ENCODE measurements at regions not wholly inside any gene's neighbourhood (a gene's known extent, or its start where the extent isn't known, plus 50 kb on each side); places are given as distances from the start of the nearest gene placed in this dataset.

GRCh38 chr14:104298458-104298857 lies 160.1 kb downstream of the KIF26A start:
- TF ChIP-seq, protein P1, sequence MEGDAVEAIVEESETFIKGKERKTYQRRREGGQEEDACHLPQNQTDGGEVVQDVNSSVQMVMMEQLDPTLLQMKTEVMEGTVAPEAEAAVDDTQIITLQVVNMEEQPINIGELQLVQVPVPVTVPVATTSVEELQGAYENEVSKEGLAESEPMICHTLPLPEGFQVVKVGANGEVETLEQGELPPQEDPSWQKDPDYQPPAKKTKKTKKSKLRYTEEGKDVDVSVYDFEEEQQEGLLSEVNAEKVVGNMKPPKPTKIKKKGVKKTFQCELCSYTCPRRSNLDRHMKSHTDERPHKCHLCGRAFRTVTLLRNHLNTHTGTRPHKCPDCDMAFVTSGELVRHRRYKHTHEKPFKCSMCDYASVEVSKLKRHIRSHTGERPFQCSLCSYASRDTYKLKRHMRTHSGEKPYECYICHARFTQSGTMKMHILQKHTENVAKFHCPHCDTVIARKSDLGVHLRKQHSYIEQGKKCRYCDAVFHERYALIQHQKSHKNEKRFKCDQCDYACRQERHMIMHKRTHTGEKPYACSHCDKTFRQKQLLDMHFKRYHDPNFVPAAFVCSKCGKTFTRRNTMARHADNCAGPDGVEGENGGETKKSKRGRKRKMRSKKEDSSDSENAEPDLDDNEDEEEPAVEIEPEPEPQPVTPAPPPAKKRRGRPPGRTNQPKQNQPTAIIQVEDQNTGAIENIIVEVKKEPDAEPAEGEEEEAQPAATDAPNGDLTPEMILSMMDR (IDR thresholded peaks at IDR 0.05; ENCODE audit: low read depth, low read length, missing input control), result no peak
- no peak for TF ChIP-seq JUND (IDR thresholded peaks at IDR 0.05)
- no peak for TF ChIP-seq RXRA (IDR thresholded peaks at IDR 0.05)
- TF ChIP-seq NR2F2 (IDR thresholded peaks at IDR 0.05), result no peak
- TF ChIP-seq, protein P2, sequence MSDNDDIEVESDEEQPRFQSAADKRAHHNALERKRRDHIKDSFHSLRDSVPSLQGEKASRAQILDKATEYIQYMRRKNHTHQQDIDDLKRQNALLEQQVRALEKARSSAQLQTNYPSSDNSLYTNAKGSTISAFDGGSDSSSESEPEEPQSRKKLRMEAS (IDR thresholded peaks at IDR 0.05), result no peak
- TF ChIP-seq RAD21 (IDR thresholded peaks at IDR 0.05), result no peak
- TF ChIP-seq, protein P3, sequence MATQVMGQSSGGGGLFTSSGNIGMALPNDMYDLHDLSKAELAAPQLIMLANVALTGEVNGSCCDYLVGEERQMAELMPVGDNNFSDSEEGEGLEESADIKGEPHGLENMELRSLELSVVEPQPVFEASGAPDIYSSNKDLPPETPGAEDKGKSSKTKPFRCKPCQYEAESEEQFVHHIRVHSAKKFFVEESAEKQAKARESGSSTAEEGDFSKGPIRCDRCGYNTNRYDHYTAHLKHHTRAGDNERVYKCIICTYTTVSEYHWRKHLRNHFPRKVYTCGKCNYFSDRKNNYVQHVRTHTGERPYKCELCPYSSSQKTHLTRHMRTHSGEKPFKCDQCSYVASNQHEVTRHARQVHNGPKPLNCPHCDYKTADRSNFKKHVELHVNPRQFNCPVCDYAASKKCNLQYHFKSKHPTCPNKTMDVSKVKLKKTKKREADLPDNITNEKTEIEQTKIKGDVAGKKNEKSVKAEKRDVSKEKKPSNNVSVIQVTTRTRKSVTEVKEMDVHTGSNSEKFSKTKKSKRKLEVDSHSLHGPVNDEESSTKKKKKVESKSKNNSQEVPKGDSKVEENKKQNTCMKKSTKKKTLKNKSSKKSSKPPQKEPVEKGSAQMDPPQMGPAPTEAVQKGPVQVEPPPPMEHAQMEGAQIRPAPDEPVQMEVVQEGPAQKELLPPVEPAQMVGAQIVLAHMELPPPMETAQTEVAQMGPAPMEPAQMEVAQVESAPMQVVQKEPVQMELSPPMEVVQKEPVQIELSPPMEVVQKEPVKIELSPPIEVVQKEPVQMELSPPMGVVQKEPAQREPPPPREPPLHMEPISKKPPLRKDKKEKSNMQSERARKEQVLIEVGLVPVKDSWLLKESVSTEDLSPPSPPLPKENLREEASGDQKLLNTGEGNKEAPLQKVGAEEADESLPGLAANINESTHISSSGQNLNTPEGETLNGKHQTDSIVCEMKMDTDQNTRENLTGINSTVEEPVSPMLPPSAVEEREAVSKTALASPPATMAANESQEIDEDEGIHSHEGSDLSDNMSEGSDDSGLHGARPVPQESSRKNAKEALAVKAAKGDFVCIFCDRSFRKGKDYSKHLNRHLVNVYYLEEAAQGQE (IDR thresholded peaks at IDR 0.05), result no peak
- TF ChIP-seq GABPA (IDR thresholded peaks at IDR 0.05 in 1 of 2, conservative IDR thresholded peaks at IDR 0.05 in 1 of 2), result no peak
- TF ChIP-seq TAF1 (conservative IDR thresholded peaks at IDR 0.05), result no peak
- no peak for TF ChIP-seq YY1 (IDR thresholded peaks at IDR 0.05)
- no peak for TF ChIP-seq SP1 (IDR thresholded peaks at IDR 0.05)
